ENCODE measurements at regions not wholly inside any gene's neighbourhood (a gene's known extent, or its start where the extent isn't known, plus 50 kb on each side); places are given as distances from the start of the nearest gene placed in this dataset.

GRCh38 chr7:109734601-109735000 lies 1164.9 kb downstream of the DNAJB9 start:
- ChIA-PET SMC1A (ENCODE audit: uncharacterized antibody, unreplicated experiment) (interaction anchor here (1.5 kb wide), 1 partner anchor 16 kb away, joined by 3 read pairs; no protein-coding TSS in a partner anchor), CTCF (interaction anchor here (0.5 kb wide), 1 partner anchor 257 kb away, joined by 3 read pairs; no protein-coding TSS in a partner anchor), RAD21 (ENCODE audit: unreplicated experiment) (no interaction called here), POLR2A (no interaction called here)
- no peaks in the 10 kb centered on the region for H3K36me3 ChIP-seq (ENCODE audit: control insufficient read depth in 2 of 2, insufficient read depth in 2 of 2, low read length in 1 of 2)
- in situ Hi-C loops (cut with MboI): no loop called here
- no peak overlapping the region for H3K27ac ChIP-seq (ENCODE audit: control insufficient read depth, insufficient read depth)
- BruUV-seq (replicated peaks): no TSS peak
- intact Hi-C loops (cut with micrococcal nuclease; ENCODE audit: unreplicated experiment): no loop called here
- no peaks in the 10 kb centered on the region for H3K4me1 ChIP-seq (ENCODE audit: control insufficient read depth, insufficient read depth, low read length)
- no peak overlapping the region for H3K4me2 ChIP-seq (ENCODE audit: control insufficient read depth, insufficient read depth)
- no peaks in the 10 kb centered on the region for H4K20me1 ChIP-seq (ENCODE audit: control insufficient read depth, insufficient read depth)
- FAIRE-seq (no peak), DNase-seq (ENCODE audit: low read depth, low spot score) (no peak), ATAC-seq (no peak)
- H3K27me3 ChIP-seq (replicated peaks in 1 of 2; ENCODE audit: control insufficient read depth in 2 of 2, insufficient read depth in 2 of 2, low read length in 1 of 2): no peaks in the 10 kb centered on the region
- H2AFZ ChIP-seq (ENCODE audit: control insufficient read depth, low read depth, low read length): no peak overlapping the region
- no peak overlapping the region for H3K4me3 ChIP-seq
- TF ChIP-seq NFYB (IDR thresholded peaks at IDR 0.05; ENCODE audit: insufficient read depth, low read depth, low read length) (no peak), KAT2A (conservative IDR thresholded peaks at IDR 0.05; ENCODE audit: control insufficient read depth, low read depth, low read length) (no peak), ATF3 (IDR thresholded peaks at IDR 0.05; ENCODE audit: borderline replicate concordance, extremely low read depth, low read depth, low read length) (no peak), RAD51 (IDR thresholded peaks at IDR 0.05) (no peak), ZNF687 (IDR thresholded peaks at IDR 0.05) (no peak), SKIL (IDR thresholded peaks at IDR 0.05; ENCODE audit: low read depth, poor library complexity, severe bottlenecking) (no peak), NR2F1 (conservative IDR thresholded peaks at IDR 0.05) (no peak), TARDBP (IDR thresholded peaks at IDR 0.05; ENCODE audit: borderline replicate concordance) (no peak), BMI1 (IDR thresholded peaks at IDR 0.05; ENCODE audit: borderline replicate concordance) (no peak), ZNF622 (IDR thresholded peaks at IDR 0.05) (no peak), DPF2 (IDR thresholded peaks at IDR 0.05) (no peak), BACH1 (IDR thresholded peaks at IDR 0.05; ENCODE audit: borderline replicate concordance) (no peak), RUNX3 (IDR thresholded peaks at IDR 0.05; ENCODE audit: low read length) (no peak), GABPA (IDR thresholded peaks at IDR 0.05; ENCODE audit: low read depth) (no peak)
- no peak overlapping the region for H3K9ac ChIP-seq (ENCODE audit: control insufficient read depth, insufficient read depth, low read length)
- H3K79me2 ChIP-seq (ENCODE audit: control insufficient read depth, insufficient read depth, low read length): no peaks in the 10 kb centered on the region
- H3K9me3 ChIP-seq (replicated peaks; ENCODE audit: control insufficient read depth, insufficient read depth, low read length): no peaks in the 10 kb centered on the region
